HepG2 (cell line): ENCODE measurements at regions not wholly inside any gene's neighbourhood (a gene's known extent, or its start where the extent isn't known, plus 50 kb on each side); places are given as distances from the start of the nearest gene placed in this dataset.

ENCODE experiments used
- BRCA1 ChIP-seq: sonication (generic); formaldehyde crosslinking; IDR thresholded peaks from 2 replicates; pipeline ENCODE4 v1.4.0; 2020; ENCODE audit warnings: missing genetic modification reagents
- GZF1 ChIP-seq: sonication (generic); formaldehyde crosslinking; IDR thresholded peaks from 2 replicates; pipeline ENCODE4 v1.5.1; 2020; ENCODE audit warnings: mild to moderate bottlenecking, missing genetic modification reagents
- KDM4B ChIP-seq: sonication (generic); formaldehyde crosslinking; IDR thresholded peaks from 2 replicates; pipeline ENCODE4 v1.4.0; 2020; ENCODE audit warnings: missing genetic modification reagents
- MTA1 ChIP-seq: sonication (generic); formaldehyde crosslinking; IDR thresholded peaks from 2 replicates; pipeline ENCODE4 v1.4.0; 2020; ENCODE audit warnings: missing genetic modification reagents, mild to moderate bottlenecking, borderline replicate concordance
- RAD21 ChIP-seq: fragments of 450-650 bp; formaldehyde crosslinking; IDR thresholded peaks from 2 replicates; pipeline ENCODE4 v1.5.0; 2020; ENCODE audit warnings: mild to moderate bottlenecking
- ZNF407 ChIP-seq: sonication (generic); formaldehyde crosslinking; IDR thresholded peaks from one replicate; pipeline ENCODE4 v1.5.1; 2020; ENCODE audit warnings: mild to moderate bottlenecking, missing genetic modification reagents; ENCODE audit errors: not compliant biosample characterization
- ZNF720 ChIP-seq: sonication (generic); formaldehyde crosslinking; IDR thresholded peaks from 2 replicates; pipeline ENCODE4 v1.4.0; 2020; ENCODE audit warnings: missing genetic modification reagents

- no peak for TF ChIP-seq ZNF407 (CRISPR knock-in tag)
- TF ChIP-seq GZF1: no peak
- no peak for TF ChIP-seq RAD21
- TF ChIP-seq BRCA1 (CRISPR knock-in tag): no peak
- TF ChIP-seq KDM4B (CRISPR knock-in tag): no peak
- TF ChIP-seq MTA1 (CRISPR knock-in tag): no peak
- TF ChIP-seq ZNF720 (CRISPR knock-in tag): no peak
These were observed 102.8 kb downstream of the TRIML1 start for GRCh38 chr4:188242041-188242440.
